ENCODE measurements at regions not wholly inside any gene's neighbourhood (a gene's known extent, or its start where the extent isn't known, plus 50 kb on each side); places are given as distances from the start of the nearest gene placed in this dataset.

- no peak overlapping the region for H3K4me3 ChIP-seq (ENCODE audit: low read length)
- H3K36me3 ChIP-seq (ENCODE audit: control insufficient read depth, insufficient read depth, low read length), result no peaks in the 10 kb centered on the region
- H3K4me1 ChIP-seq (ENCODE audit: control insufficient read depth, insufficient read depth, low read length), result no peaks in the 10 kb centered on the region
- no peaks in the 10 kb centered on the region for H3K9me3 ChIP-seq (ENCODE audit: control insufficient read depth, low read length)
- H3K27me3 ChIP-seq (ENCODE audit: control insufficient read depth, insufficient read depth, low read length), result no peaks in the 10 kb centered on the region
- no peak overlapping the region for H3K9ac ChIP-seq (ENCODE audit: low read length)
These were observed 441.0 kb downstream of the KLF12 start for GRCh38 chr13:73693215-73693614.

GRCh38 chr13:73691891-73692290 is 442.3 kb downstream of the KLF12 start:
- H3K27me3 ChIP-seq (ENCODE audit: control insufficient read depth, insufficient read depth, low read length), result no peaks in the 10 kb centered on the region
- no peaks in the 10 kb centered on the region for H3K4me1 ChIP-seq (ENCODE audit: control insufficient read depth, insufficient read depth, low read length)
- no peak overlapping the region for H3K4me3 ChIP-seq (ENCODE audit: low read length)
- no peaks in the 10 kb centered on the region for H3K36me3 ChIP-seq (ENCODE audit: control insufficient read depth, insufficient read depth, low read length)
- no peaks in the 10 kb centered on the region for H3K9me3 ChIP-seq (ENCODE audit: control insufficient read depth, low read length)
- H3K9ac ChIP-seq (ENCODE audit: low read length), result no peak overlapping the region

- Histone ChIP-seq H3K4me1 (ENCODE audit: control insufficient read depth, insufficient read depth, low read length) (no peaks in the 10 kb centered on the region), H3K9me3 (ENCODE audit: control insufficient read depth, low read length) (no peaks in the 10 kb centered on the region), H3K36me3 (ENCODE audit: control insufficient read depth, insufficient read depth, low read length) (no peaks in the 10 kb centered on the region), H3K27me3 (ENCODE audit: control insufficient read depth, insufficient read depth, low read length) (no peaks in the 10 kb centered on the region), H3K4me3 (ENCODE audit: low read length) (no peak overlapping the region), H3K9ac (ENCODE audit: low read length) (no peak overlapping the region)
These were observed 446.3 kb downstream of the KLF12 start for GRCh38 chr13:73687929-73688328.

- H3K9me3 ChIP-seq (ENCODE audit: control insufficient read depth, low read length), result no peaks in the 10 kb centered on the region
- no peak overlapping the region for H3K9ac ChIP-seq (ENCODE audit: low read length)
- H3K4me1 ChIP-seq (ENCODE audit: control insufficient read depth, insufficient read depth, low read length), result no peaks in the 10 kb centered on the region
- H3K27me3 ChIP-seq (ENCODE audit: control insufficient read depth, insufficient read depth, low read length), result no peaks in the 10 kb centered on the region
- H3K36me3 ChIP-seq (ENCODE audit: control insufficient read depth, insufficient read depth, low read length), result no peaks in the 10 kb centered on the region
- H3K4me3 ChIP-seq (ENCODE audit: low read length), result no peak overlapping the region
These were observed 447.1 kb downstream of the KLF12 start for GRCh38 chr13:73687087-73687486.

GRCh38 chr13:73684750-73685149 is 449.5 kb downstream of the KLF12 start:
- no peak overlapping the region for H3K9ac ChIP-seq (ENCODE audit: low read length)
- H3K4me3 ChIP-seq (ENCODE audit: low read length), result no peak overlapping the region
- no peaks in the 10 kb centered on the region for H3K36me3 ChIP-seq (ENCODE audit: control insufficient read depth, insufficient read depth, low read length)
- H3K27me3 ChIP-seq (ENCODE audit: control insufficient read depth, insufficient read depth, low read length), result no peaks in the 10 kb centered on the region
- no peaks in the 10 kb centered on the region for H3K9me3 ChIP-seq (ENCODE audit: control insufficient read depth, low read length)
- no peaks in the 10 kb centered on the region for H3K4me1 ChIP-seq (ENCODE audit: control insufficient read depth, insufficient read depth, low read length)

GRCh38 chr13:73684286-73684685 is 449.9 kb downstream of the KLF12 start:
- H3K4me3 ChIP-seq (ENCODE audit: low read length), result no peak overlapping the region
- H3K36me3 ChIP-seq (ENCODE audit: control insufficient read depth, insufficient read depth, low read length), result no peaks in the 10 kb centered on the region
- H3K9ac ChIP-seq (ENCODE audit: low read length), result no peak overlapping the region
- no peaks in the 10 kb centered on the region for H3K9me3 ChIP-seq (ENCODE audit: control insufficient read depth, low read length)
- H3K4me1 ChIP-seq (ENCODE audit: control insufficient read depth, insufficient read depth, low read length), result no peaks in the 10 kb centered on the region
- no peaks in the 10 kb centered on the region for H3K27me3 ChIP-seq (ENCODE audit: control insufficient read depth, insufficient read depth, low read length)

- Histone ChIP-seq H3K4me3 (ENCODE audit: low read length) (no peak overlapping the region), H3K9me3 (ENCODE audit: control insufficient read depth, low read length) (no peaks in the 10 kb centered on the region), H3K4me1 (ENCODE audit: control insufficient read depth, insufficient read depth, low read length) (no peaks in the 10 kb centered on the region), H3K27me3 (ENCODE audit: control insufficient read depth, insufficient read depth, low read length) (no peaks in the 10 kb centered on the region), H3K9ac (ENCODE audit: low read length) (no peak overlapping the region), H3K36me3 (ENCODE audit: control insufficient read depth, insufficient read depth, low read length) (no peaks in the 10 kb centered on the region)
These were observed 450.5 kb downstream of the KLF12 start for GRCh38 chr13:73683746-73684145.

- Histone ChIP-seq H3K36me3 (ENCODE audit: control insufficient read depth, insufficient read depth, low read length) (no peaks in the 10 kb centered on the region), H3K9me3 (ENCODE audit: control insufficient read depth, low read length) (no peaks in the 10 kb centered on the region)
These were observed 452.4 kb downstream of the KLF12 start for GRCh38 chr13:73681779-73682178.

GRCh38 chr13:73681015-73681414 is 453.2 kb downstream of the KLF12 start:
- Histone ChIP-seq H3K36me3 (ENCODE audit: control insufficient read depth, insufficient read depth, low read length) (no peaks in the 10 kb centered on the region), H3K27me3 (ENCODE audit: control insufficient read depth, insufficient read depth, low read length) (no peaks in the 10 kb centered on the region), H3K9ac (ENCODE audit: low read length) (no peak overlapping the region), H3K9me3 (ENCODE audit: control insufficient read depth, low read length) (no peaks in the 10 kb centered on the region), H3K4me3 (ENCODE audit: low read length) (no peak overlapping the region), H3K4me1 (ENCODE audit: control insufficient read depth, insufficient read depth, low read length) (peaks cover 7% of the 10 kb centered on the region)

More at GRCh38 chr13:73681779-73682178, 452.4 kb downstream of the KLF12 start:
- H3K9ac ChIP-seq (ENCODE audit: low read length), result no peak overlapping the region
- peaks cover 5% of the 10 kb centered on the region for H3K4me1 ChIP-seq (ENCODE audit: control insufficient read depth, insufficient read depth, low read length)
- no peak overlapping the region for H3K4me3 ChIP-seq (ENCODE audit: low read length)
- H3K27me3 ChIP-seq (ENCODE audit: control insufficient read depth, insufficient read depth, low read length), result no peaks in the 10 kb centered on the region

GRCh38 chr13:73677048-73677601 is 457.1 kb downstream of the KLF12 start:
- Histone ChIP-seq H3K27me3 (ENCODE audit: control insufficient read depth, insufficient read depth, low read length) (no peaks in the 10 kb centered on the region), H3K9me3 (ENCODE audit: control insufficient read depth, low read length) (no peaks in the 10 kb centered on the region), H3K9ac (ENCODE audit: low read length) (no peak overlapping the region), H3K4me1 (ENCODE audit: control insufficient read depth, insufficient read depth, low read length) (peaks cover 34% of the 10 kb centered on the region), H3K4me3 (ENCODE audit: low read length) (no peak overlapping the region), H3K36me3 (ENCODE audit: control insufficient read depth, insufficient read depth, low read length) (no peaks in the 10 kb centered on the region)

GRCh38 chr13:73676550-73677047 is 457.6 kb downstream of the KLF12 start:
- no peaks in the 10 kb centered on the region for H3K9me3 ChIP-seq (ENCODE audit: control insufficient read depth, low read length)
- H3K9ac ChIP-seq (ENCODE audit: low read length), result no peak overlapping the region
- no peaks in the 10 kb centered on the region for H3K36me3 ChIP-seq (ENCODE audit: control insufficient read depth, insufficient read depth, low read length)
- peaks cover 34% of the 10 kb centered on the region for H3K4me1 ChIP-seq (ENCODE audit: control insufficient read depth, insufficient read depth, low read length)
- no peaks in the 10 kb centered on the region for H3K27me3 ChIP-seq (ENCODE audit: control insufficient read depth, insufficient read depth, low read length)
- no peak overlapping the region for H3K4me3 ChIP-seq (ENCODE audit: low read length)

- no peak overlapping the region for H3K9ac ChIP-seq (ENCODE audit: low read length)
- no peaks in the 10 kb centered on the region for H3K9me3 ChIP-seq (ENCODE audit: control insufficient read depth, low read length)
- peaks cover 38% of the 10 kb centered on the region for H3K4me1 ChIP-seq (ENCODE audit: control insufficient read depth, insufficient read depth, low read length)
- H3K27me3 ChIP-seq (ENCODE audit: control insufficient read depth, insufficient read depth, low read length), result no peaks in the 10 kb centered on the region
- no peak overlapping the region for H3K4me3 ChIP-seq (ENCODE audit: low read length)
- no peaks in the 10 kb centered on the region for H3K36me3 ChIP-seq (ENCODE audit: control insufficient read depth, insufficient read depth, low read length)
These were observed 458.4 kb downstream of the KLF12 start for GRCh38 chr13:73675821-73676220.

GRCh38 chr13:73674570-73674969 is 459.6 kb downstream of the KLF12 start:
- peaks cover 41% of the 10 kb centered on the region for H3K4me1 ChIP-seq (ENCODE audit: control insufficient read depth, insufficient read depth, low read length)
- no peaks in the 10 kb centered on the region for H3K27me3 ChIP-seq (ENCODE audit: control insufficient read depth, insufficient read depth, low read length)

More at GRCh38 chr13:73674570-73674969, 459.6 kb downstream of the KLF12 start:
- Histone ChIP-seq H3K4me3 (ENCODE audit: low read length) (no peak overlapping the region), H3K9ac (ENCODE audit: low read length) (no peak overlapping the region), H3K9me3 (ENCODE audit: control insufficient read depth, low read length) (no peaks in the 10 kb centered on the region), H3K36me3 (ENCODE audit: control insufficient read depth, insufficient read depth, low read length) (no peaks in the 10 kb centered on the region)
